ENCODE measurements at regions not wholly inside any gene's neighbourhood (a gene's known extent, or its start where the extent isn't known, plus 50 kb on each side); places are given as distances from the start of the nearest gene placed in this dataset.

- Histone ChIP-seq H3K9me3 (ENCODE audit: insufficient read depth, low read length) (no peaks in the 10 kb centered on the region), H3K27me3 (ENCODE audit: insufficient read depth, insufficient read length) (no peaks in the 10 kb centered on the region), H3K36me3 (ENCODE audit: insufficient read depth, insufficient read length, low read length) (no peaks in the 10 kb centered on the region), H3K9ac (ENCODE audit: insufficient read length, low read depth) (no peak overlapping the region), H3K4me1 (ENCODE audit: insufficient read depth, insufficient read length) (no peaks in the 10 kb centered on the region), H3K4me3 (ENCODE audit: insufficient read length, low read depth) (no peak overlapping the region)
- TF ChIP-seq SUZ12 (IDR thresholded peaks at IDR 0.05; ENCODE audit: extremely low read depth, insufficient read depth, insufficient read length) (no peak), ZNF274 (IDR thresholded peaks at IDR 0.05; ENCODE audit: low read depth, low read length) (no peak), YY1 (IDR thresholded peaks at IDR 0.05; ENCODE audit: insufficient read depth, insufficient read length) (no peak)
- no peak for DNase-seq (ENCODE audit: low read depth, low spot score)
These were observed 289.1 kb upstream of the DNAJC19 start for GRCh38 chr3:181278468-181279238.

- no peaks in the 10 kb centered on the region for H3K4me1 ChIP-seq (ENCODE audit: insufficient read depth, insufficient read length)
- H3K9ac ChIP-seq (ENCODE audit: insufficient read length, low read depth), result no peak overlapping the region
- H3K27me3 ChIP-seq (ENCODE audit: insufficient read depth, insufficient read length), result no peaks in the 10 kb centered on the region
- H3K4me3 ChIP-seq (ENCODE audit: insufficient read length, low read depth), result no peak overlapping the region
- H3K36me3 ChIP-seq (ENCODE audit: insufficient read depth, insufficient read length, low read length), result no peaks in the 10 kb centered on the region
- TF ChIP-seq ZNF274 (IDR thresholded peaks at IDR 0.05; ENCODE audit: low read depth, low read length), result no peak
- TF ChIP-seq YY1 (IDR thresholded peaks at IDR 0.05; ENCODE audit: insufficient read depth, insufficient read length), result no peak
- no peak for TF ChIP-seq SUZ12 (IDR thresholded peaks at IDR 0.05; ENCODE audit: extremely low read depth, insufficient read depth, insufficient read length)
- no peak for DNase-seq (ENCODE audit: low read depth, low spot score)
- no peaks in the 10 kb centered on the region for H3K9me3 ChIP-seq (ENCODE audit: insufficient read depth, low read length)
These were observed 286.9 kb upstream of the DNAJC19 start for GRCh38 chr3:181276358-181276896.

GRCh38 chr3:181274025-181274424 lies 284.5 kb upstream of the DNAJC19 start:
- Histone ChIP-seq H3K27me3 (ENCODE audit: insufficient read depth, insufficient read length) (no peaks in the 10 kb centered on the region), H3K4me1 (ENCODE audit: insufficient read depth, insufficient read length) (no peaks in the 10 kb centered on the region), H3K4me3 (ENCODE audit: insufficient read length, low read depth) (no peak overlapping the region), H3K9ac (ENCODE audit: insufficient read length, low read depth) (no peak overlapping the region), H3K9me3 (ENCODE audit: insufficient read depth, low read length) (no peaks in the 10 kb centered on the region), H3K36me3 (ENCODE audit: insufficient read depth, insufficient read length, low read length) (no peaks in the 10 kb centered on the region)
- no peak for DNase-seq (ENCODE audit: low read depth, low spot score)
- no peak for TF ChIP-seq SUZ12 (IDR thresholded peaks at IDR 0.05; ENCODE audit: extremely low read depth, insufficient read depth, insufficient read length)
- no peak for TF ChIP-seq ZNF274 (IDR thresholded peaks at IDR 0.05; ENCODE audit: low read depth, low read length)
- no peak for TF ChIP-seq YY1 (IDR thresholded peaks at IDR 0.05; ENCODE audit: insufficient read depth, insufficient read length)

DNA sequence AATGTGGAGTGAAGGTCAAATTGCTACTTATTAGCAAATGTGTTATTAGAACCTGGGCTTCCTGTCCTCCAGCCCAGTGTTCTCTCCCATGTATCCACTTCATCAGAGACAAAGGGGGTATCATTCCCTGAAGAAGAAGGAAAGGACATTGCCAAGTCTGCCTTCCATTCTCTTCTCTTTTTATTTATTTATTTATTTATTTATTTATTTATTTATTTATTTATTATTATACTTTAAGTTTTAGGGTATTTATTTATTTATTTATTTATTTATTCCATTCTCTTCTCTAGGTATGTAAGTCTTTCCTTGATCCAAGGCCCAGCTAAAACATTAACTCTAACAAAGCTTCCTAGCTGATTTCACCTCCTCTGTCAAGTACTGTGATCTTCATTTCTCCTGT lies 277.8 kb upstream of the DNAJC19 start:
- no peaks in the 10 kb centered on the region for H3K36me3 ChIP-seq (ENCODE audit: insufficient read depth, insufficient read length, low read length)
- H3K4me3 ChIP-seq (ENCODE audit: insufficient read length, low read depth), result no peak overlapping the region
- no peak overlapping the region for H3K9ac ChIP-seq (ENCODE audit: insufficient read length, low read depth)
- no peaks in the 10 kb centered on the region for H3K27me3 ChIP-seq (ENCODE audit: insufficient read depth, insufficient read length)
- no peaks in the 10 kb centered on the region for H3K4me1 ChIP-seq (ENCODE audit: insufficient read depth, insufficient read length)
- TF ChIP-seq YY1 (IDR thresholded peaks at IDR 0.05; ENCODE audit: insufficient read depth, insufficient read length) (no peak), ZNF274 (IDR thresholded peaks at IDR 0.05; ENCODE audit: low read depth, low read length) (no peak), SUZ12 (IDR thresholded peaks at IDR 0.05; ENCODE audit: extremely low read depth, insufficient read depth, insufficient read length) (no peak)
- DNase-seq (ENCODE audit: low read depth, low spot score), result no peak
- H3K9me3 ChIP-seq (ENCODE audit: insufficient read depth, low read length), result no peaks in the 10 kb centered on the region

DNA sequence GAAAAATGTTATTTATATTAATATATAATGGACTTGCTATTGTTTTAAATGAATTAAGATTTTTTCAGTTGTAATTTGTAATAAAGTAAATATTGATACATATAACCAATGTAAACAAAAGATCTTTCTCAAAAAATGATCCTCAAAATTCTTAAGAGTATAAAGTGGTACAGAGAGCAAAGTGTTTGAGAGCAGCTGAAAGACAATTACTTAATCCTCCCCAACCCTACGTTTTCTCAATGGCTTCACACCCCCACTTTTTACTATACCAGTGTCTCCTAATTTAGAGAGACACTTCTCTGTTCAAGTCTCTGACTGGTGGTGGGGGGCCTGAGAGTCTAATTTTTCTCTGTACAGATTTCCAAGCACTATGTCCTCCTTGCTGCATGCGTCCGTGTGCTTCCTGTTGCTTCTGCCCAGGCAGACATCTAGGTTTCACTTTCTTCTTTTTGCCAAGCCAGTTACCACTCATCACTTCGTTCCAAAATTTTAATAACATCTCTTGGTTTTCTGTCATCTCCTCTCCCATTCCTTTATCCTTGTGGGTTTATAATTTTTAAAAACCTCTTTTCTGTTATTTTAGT lies 276.3 kb upstream of the DNAJC19 start:
- no peak for DNase-seq (ENCODE audit: low read depth, low spot score)
- H3K4me3 ChIP-seq (ENCODE audit: insufficient read length, low read depth), result no peak overlapping the region
- TF ChIP-seq ZNF274 (IDR thresholded peaks at IDR 0.05; ENCODE audit: low read depth, low read length) (no peak), SUZ12 (IDR thresholded peaks at IDR 0.05; ENCODE audit: extremely low read depth, insufficient read depth, insufficient read length) (no peak), YY1 (IDR thresholded peaks at IDR 0.05; ENCODE audit: insufficient read depth, insufficient read length) (no peak)
- H3K9ac ChIP-seq (ENCODE audit: insufficient read length, low read depth), result no peak overlapping the region
- no peaks in the 10 kb centered on the region for H3K4me1 ChIP-seq (ENCODE audit: insufficient read depth, insufficient read length)
- no peaks in the 10 kb centered on the region for H3K36me3 ChIP-seq (ENCODE audit: insufficient read depth, insufficient read length, low read length)
- H3K27me3 ChIP-seq (ENCODE audit: insufficient read depth, insufficient read length), result no peaks in the 10 kb centered on the region
- H3K9me3 ChIP-seq (ENCODE audit: insufficient read depth, low read length), result no peaks in the 10 kb centered on the region

DNA sequence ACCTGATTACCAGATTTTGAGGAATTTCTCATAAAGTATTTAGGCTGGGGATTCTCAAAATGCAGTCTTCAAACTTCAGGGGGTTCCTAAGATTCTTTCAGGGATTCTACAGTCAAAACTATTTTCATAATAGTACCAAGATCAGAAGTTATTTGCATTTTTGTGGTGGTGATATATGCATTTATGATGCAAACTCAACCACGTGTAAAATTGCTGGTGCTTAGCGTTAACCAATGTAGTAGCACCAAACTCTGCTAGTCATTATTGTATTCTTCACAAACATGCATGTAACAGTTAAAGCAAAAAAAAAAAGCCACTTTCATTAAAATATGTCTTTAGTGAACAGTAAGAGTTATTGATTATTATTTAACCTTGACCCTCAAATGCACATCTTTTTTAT lies 274.9 kb upstream of the DNAJC19 start:
- TF ChIP-seq ZNF274 (IDR thresholded peaks at IDR 0.05; ENCODE audit: low read depth, low read length), result no peak
- no peak for TF ChIP-seq SUZ12 (IDR thresholded peaks at IDR 0.05; ENCODE audit: extremely low read depth, insufficient read depth, insufficient read length)
- TF ChIP-seq YY1 (IDR thresholded peaks at IDR 0.05; ENCODE audit: insufficient read depth, insufficient read length), result no peak
- no peak overlapping the region for H3K4me3 ChIP-seq (ENCODE audit: insufficient read length, low read depth)
- no peak overlapping the region for H3K9ac ChIP-seq (ENCODE audit: insufficient read length, low read depth)
- H3K4me1 ChIP-seq (ENCODE audit: insufficient read depth, insufficient read length), result no peaks in the 10 kb centered on the region
- H3K9me3 ChIP-seq (ENCODE audit: insufficient read depth, low read length), result no peaks in the 10 kb centered on the region
- H3K27me3 ChIP-seq (ENCODE audit: insufficient read depth, insufficient read length), result no peaks in the 10 kb centered on the region
- H3K36me3 ChIP-seq (ENCODE audit: insufficient read depth, insufficient read length, low read length), result no peaks in the 10 kb centered on the region
- DNase-seq (ENCODE audit: low read depth, low spot score), result no peak

- Histone ChIP-seq H3K4me1 (ENCODE audit: insufficient read depth, insufficient read length) (no peaks in the 10 kb centered on the region), H3K4me3 (ENCODE audit: insufficient read length, low read depth) (no peak overlapping the region), H3K9me3 (ENCODE audit: insufficient read depth, low read length) (no peaks in the 10 kb centered on the region), H3K36me3 (ENCODE audit: insufficient read depth, insufficient read length, low read length) (no peaks in the 10 kb centered on the region), H3K27me3 (ENCODE audit: insufficient read depth, insufficient read length) (no peaks in the 10 kb centered on the region), H3K9ac (ENCODE audit: insufficient read length, low read depth) (no peak overlapping the region)
- TF ChIP-seq SUZ12 (IDR thresholded peaks at IDR 0.05; ENCODE audit: extremely low read depth, insufficient read depth, insufficient read length) (no peak), YY1 (IDR thresholded peaks at IDR 0.05; ENCODE audit: insufficient read depth, insufficient read length) (no peak), ZNF274 (IDR thresholded peaks at IDR 0.05; ENCODE audit: low read depth, low read length) (no peak)
- DNase-seq (ENCODE audit: low read depth, low spot score), result no peak
These were observed 264.3 kb upstream of the DNAJC19 start for GRCh38 chr3:181253796-181254195.

Measured in NT2/D1 (cell line).